ENCODE measurements at regions not wholly inside any gene's neighbourhood (a gene's known extent, or its start where the extent isn't known, plus 50 kb on each side); places are given as distances from the start of the nearest gene placed in this dataset.

- no peak for DNase-seq
- no peak overlapping the region for H3K27ac ChIP-seq (ENCODE audit: insufficient read depth in 1 of 2, low read depth in 1 of 2, low read length in 2 of 2, poor library complexity in 1 of 2, severe bottlenecking in 2 of 2)
- H3K27me3 ChIP-seq (replicated peaks in 2 of 5; ENCODE audit: control insufficient read depth in 4 of 5, insufficient read depth in 5 of 5, low read length in 4 of 5) = peaks cover 0 to 2% (median 0%) of the 10 kb centered on the region in 5 experiments
- H3K4me1 ChIP-seq (ENCODE audit: control extremely low read depth in 1 of 4, control insufficient read depth in 4 of 4, insufficient read depth in 4 of 4, low read length in 3 of 4) = no peaks in the 10 kb centered on the region
- no peaks in the 10 kb centered on the region for H3K36me3 ChIP-seq (ENCODE audit: control insufficient read depth in 4 of 4, insufficient read depth in 4 of 4, low read length in 3 of 4)
- 100% methylated on average over 2 of the region's 3 CpGs for WGBS (ENCODE audit: insufficient coverage)
- no peak overlapping the region for H3K4me3 ChIP-seq (ENCODE audit: control insufficient read depth in 1 of 7, extremely low read depth in 1 of 7, insufficient read depth in 4 of 7, low read depth in 2 of 7, low read length in 6 of 7)
- H3K9me3 ChIP-seq (ENCODE audit: control extremely low read depth in 1 of 5, control insufficient read depth in 4 of 5, insufficient read depth in 2 of 5, low read depth in 1 of 5, low read length in 4 of 5) = peaks cover 0 to 6% (median 3%) of the 10 kb centered on the region in 5 experiments
- ChIA-PET POLR2A (no interaction called here), CTCF (no interaction called here)
Measured at GRCh38 chr1:212533148-212533517, 75.4 kb upstream of the ATF3 start.

DNA sequence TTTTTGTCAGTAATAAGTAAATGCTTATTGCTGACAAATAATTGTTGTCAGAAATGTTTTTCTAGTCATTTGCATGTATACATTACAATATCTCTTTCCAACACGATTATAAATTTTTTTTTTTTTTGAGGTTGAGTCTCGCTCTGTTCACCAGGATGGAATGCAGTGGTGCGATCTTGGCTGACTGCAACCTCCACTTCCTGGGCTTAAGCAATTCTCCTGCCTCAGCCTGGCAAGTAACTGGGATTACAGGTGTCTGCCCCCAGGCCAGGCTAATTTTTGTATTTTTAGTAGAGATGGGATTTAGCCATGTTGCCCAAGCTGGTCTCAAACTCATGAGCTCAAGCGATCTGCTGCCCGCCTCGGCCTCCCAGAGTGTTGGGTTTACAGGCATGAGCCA is 72.0 kb upstream of the ATF3 start:
- no peaks in the 10 kb centered on the region for H3K4me1 ChIP-seq (ENCODE audit: control extremely low read depth in 1 of 4, control insufficient read depth in 4 of 4, insufficient read depth in 4 of 4, low read length in 3 of 4)
- ChIA-PET CTCF (no interaction called here), POLR2A (no interaction called here)
- peaks cover 0 to 6% (median 3%) of the 10 kb centered on the region in 5 experiments for H3K9me3 ChIP-seq (ENCODE audit: control extremely low read depth in 1 of 5, control insufficient read depth in 4 of 5, insufficient read depth in 2 of 5, low read depth in 1 of 5, low read length in 4 of 5)
- WGBS (ENCODE audit: insufficient coverage) = 80% methylated on average over 1 of the region's 6 CpGs
- H3K36me3 ChIP-seq (ENCODE audit: control insufficient read depth in 4 of 4, insufficient read depth in 4 of 4, low read length in 3 of 4) = no peaks in the 10 kb centered on the region
- no peak overlapping the region for H3K4me3 ChIP-seq (ENCODE audit: control insufficient read depth in 1 of 7, extremely low read depth in 1 of 7, insufficient read depth in 4 of 7, low read depth in 2 of 7, low read length in 6 of 7)
- DNase-seq = no peak
- H3K27me3 ChIP-seq (replicated peaks in 2 of 5; ENCODE audit: control insufficient read depth in 4 of 5, insufficient read depth in 5 of 5, low read length in 4 of 5) = no peaks in the 10 kb centered on the region
- no peak overlapping the region for H3K27ac ChIP-seq (ENCODE audit: insufficient read depth in 1 of 2, low read depth in 1 of 2, low read length in 2 of 2, poor library complexity in 1 of 2, severe bottlenecking in 2 of 2)

DNA sequence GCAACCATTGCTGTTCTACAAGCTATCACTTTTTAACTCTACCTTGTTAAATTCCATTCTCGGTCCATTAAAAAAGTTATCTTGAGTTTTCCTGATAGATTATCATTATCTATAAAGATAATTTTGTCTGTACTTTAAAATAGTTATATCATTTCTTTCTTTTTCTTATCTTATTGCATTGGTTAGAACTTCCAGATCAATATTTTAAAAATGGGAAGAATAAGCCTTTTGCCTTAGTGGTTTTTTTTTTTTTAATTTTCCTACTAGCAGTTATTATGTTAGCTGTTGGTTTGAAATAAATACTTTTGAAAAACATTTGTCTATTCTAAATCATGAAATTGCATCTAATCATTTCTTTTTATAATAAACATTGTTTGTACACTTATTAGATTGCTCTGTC is 71.0 kb upstream of the ATF3 start:
- Histone ChIP-seq H3K9me3 (ENCODE audit: control extremely low read depth in 1 of 5, control insufficient read depth in 4 of 5, insufficient read depth in 2 of 5, low read depth in 1 of 5, low read length in 4 of 5) (peaks cover 0 to 6% (median 3%) of the 10 kb centered on the region in 5 experiments), H3K4me3 (ENCODE audit: control insufficient read depth in 1 of 7, extremely low read depth in 1 of 7, insufficient read depth in 4 of 7, low read depth in 2 of 7, low read length in 6 of 7) (no peak overlapping the region), H3K27ac (ENCODE audit: insufficient read depth in 1 of 2, low read depth in 1 of 2, low read length in 2 of 2, poor library complexity in 1 of 2, severe bottlenecking in 2 of 2) (no peak overlapping the region), H3K36me3 (ENCODE audit: control insufficient read depth in 4 of 4, insufficient read depth in 4 of 4, low read length in 3 of 4) (no peaks in the 10 kb centered on the region), H3K4me1 (ENCODE audit: control extremely low read depth in 1 of 4, control insufficient read depth in 4 of 4, insufficient read depth in 4 of 4, low read length in 3 of 4) (peaks cover 0 to 2% (median 0%) of the 10 kb centered on the region in 4 experiments), H3K27me3 (replicated peaks in 2 of 5; ENCODE audit: control insufficient read depth in 4 of 5, insufficient read depth in 5 of 5, low read length in 4 of 5) (no peaks in the 10 kb centered on the region)
- ChIA-PET CTCF (interaction anchor here (1.5 kb wide), 1 partner anchor 9 kb away, joined by 4 read pairs; no protein-coding TSS in a partner anchor), POLR2A (no interaction called here)
- DNase-seq = no peak
- no CpG with 5 or more reads among the region's 1 CpG for WGBS (ENCODE audit: insufficient coverage)

DNA sequence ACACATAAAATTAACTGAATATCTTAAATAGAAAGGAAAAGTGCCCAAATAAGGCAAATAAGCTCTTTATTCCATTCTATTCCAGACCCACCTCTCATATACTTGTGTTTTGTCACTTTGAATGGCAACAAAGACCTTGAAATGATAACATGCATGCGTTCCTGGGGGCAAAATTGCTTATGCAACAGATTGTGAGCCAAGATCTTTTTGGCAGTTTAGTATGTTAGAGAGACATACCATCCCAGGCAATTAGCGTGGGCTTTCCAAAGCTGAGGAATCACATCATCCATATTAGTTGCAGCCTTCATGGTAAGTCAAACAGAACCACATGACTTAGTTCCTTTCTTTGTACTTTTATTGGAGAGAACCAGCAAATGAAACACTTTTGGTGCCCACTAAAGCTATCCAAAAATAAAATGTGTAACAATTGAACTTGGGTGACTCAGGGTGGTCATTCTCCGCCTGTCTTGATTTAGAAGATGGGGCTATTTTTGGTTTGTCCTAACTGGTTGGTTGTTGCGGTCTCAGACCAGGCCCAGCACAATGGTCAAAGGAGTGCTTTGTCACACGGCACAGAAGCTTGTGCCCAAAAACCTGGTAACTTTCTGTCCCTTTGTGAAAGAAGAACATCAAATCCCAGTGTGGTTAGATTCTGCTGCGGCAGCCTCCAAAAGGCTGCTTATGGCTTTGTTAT is 68.7 kb upstream of the ATF3 start:
- DNase-seq = no peak
- POLR2A ChIA-PET = no interaction called here
- WGBS (ENCODE audit: insufficient coverage) = 94% methylated on average over 5 of the region's 6 CpGs
- CTCF ChIA-PET = interaction anchor here (1.1 to 1.3 kb wide), 3 partner anchors 12 to 17 kb away, joined by 3 to 4 read pairs (median 3); no protein-coding TSS in a partner anchor
- H3K36me3 ChIP-seq (ENCODE audit: control insufficient read depth in 4 of 4, insufficient read depth in 4 of 4, low read length in 3 of 4) = no peaks in the 10 kb centered on the region
- peaks cover 0 to 3% (median 0%) of the 10 kb centered on the region in 4 experiments for H3K4me1 ChIP-seq (ENCODE audit: control extremely low read depth in 1 of 4, control insufficient read depth in 4 of 4, insufficient read depth in 4 of 4, low read length in 3 of 4)
- H3K9me3 ChIP-seq (ENCODE audit: control extremely low read depth in 1 of 5, control insufficient read depth in 4 of 5, insufficient read depth in 2 of 5, low read depth in 1 of 5, low read length in 4 of 5) = peaks cover 0 to 6% (median 3%) of the 10 kb centered on the region in 5 experiments
- H3K27ac ChIP-seq (ENCODE audit: insufficient read depth in 1 of 2, low read depth in 1 of 2, low read length in 2 of 2, poor library complexity in 1 of 2, severe bottlenecking in 2 of 2) = no peak overlapping the region
- no peaks in the 10 kb centered on the region for H3K27me3 ChIP-seq (replicated peaks in 2 of 5; ENCODE audit: control insufficient read depth in 4 of 5, insufficient read depth in 5 of 5, low read length in 4 of 5)
- no peak overlapping the region for H3K4me3 ChIP-seq (ENCODE audit: control insufficient read depth in 1 of 7, extremely low read depth in 1 of 7, insufficient read depth in 4 of 7, low read depth in 2 of 7, low read length in 6 of 7)

- no peaks in the 10 kb centered on the region for H3K36me3 ChIP-seq (ENCODE audit: control insufficient read depth in 4 of 4, insufficient read depth in 4 of 4, low read length in 3 of 4)
- no peak for DNase-seq
- no peak overlapping the region for H3K4me3 ChIP-seq (ENCODE audit: control insufficient read depth in 1 of 7, extremely low read depth in 1 of 7, insufficient read depth in 4 of 7, low read depth in 2 of 7, low read length in 6 of 7)
- H3K9me3 ChIP-seq (ENCODE audit: control extremely low read depth in 1 of 5, control insufficient read depth in 4 of 5, insufficient read depth in 2 of 5, low read depth in 1 of 5, low read length in 4 of 5) = peaks cover 0 to 3% (median 0%) of the 10 kb centered on the region in 5 experiments
- CTCF ChIA-PET = interaction anchor here (0.9 kb wide), 1 partner anchor 125 kb away, joined by 3 read pairs; no protein-coding TSS in a partner anchor
- no peak overlapping the region for H3K27ac ChIP-seq (ENCODE audit: insufficient read depth in 1 of 2, low read depth in 1 of 2, low read length in 2 of 2, poor library complexity in 1 of 2, severe bottlenecking in 2 of 2)
- H3K27me3 ChIP-seq (replicated peaks in 2 of 5; ENCODE audit: control insufficient read depth in 4 of 5, insufficient read depth in 5 of 5, low read length in 4 of 5) = no peaks in the 10 kb centered on the region
- 95% methylated on average over 2 of the region's 5 CpGs for WGBS (ENCODE audit: insufficient coverage)
- H3K4me1 ChIP-seq (ENCODE audit: control extremely low read depth in 1 of 4, control insufficient read depth in 4 of 4, insufficient read depth in 4 of 4, low read length in 3 of 4) = peaks cover 0 to 3% (median 0%) of the 10 kb centered on the region in 4 experiments
- POLR2A ChIA-PET = no interaction called here
Measured at GRCh38 chr1:212542761-212543187, 65.8 kb upstream of the ATF3 start.

GRCh38 chr1:212544110-212544509 is 64.5 kb upstream of the ATF3 start:
- H3K9me3 ChIP-seq (ENCODE audit: control extremely low read depth in 1 of 5, control insufficient read depth in 4 of 5, insufficient read depth in 2 of 5, low read depth in 1 of 5, low read length in 4 of 5) = no peaks in the 10 kb centered on the region
- ChIA-PET POLR2A (no interaction called here), CTCF (interaction anchor here (1.3 kb wide), 1 partner anchor 64 kb away, joined by 4 read pairs; no protein-coding TSS in a partner anchor)
- H3K27ac ChIP-seq (ENCODE audit: insufficient read depth in 1 of 2, low read depth in 1 of 2, low read length in 2 of 2, poor library complexity in 1 of 2, severe bottlenecking in 2 of 2) = no peak overlapping the region
- DNase-seq = no peak
- H3K4me1 ChIP-seq (ENCODE audit: control extremely low read depth in 1 of 4, control insufficient read depth in 4 of 4, insufficient read depth in 4 of 4, low read length in 3 of 4) = peaks cover 0 to 3% (median 0%) of the 10 kb centered on the region in 4 experiments
- H3K36me3 ChIP-seq (ENCODE audit: control insufficient read depth in 4 of 4, insufficient read depth in 4 of 4, low read length in 3 of 4) = no peaks in the 10 kb centered on the region
- no peak overlapping the region for H3K4me3 ChIP-seq (ENCODE audit: control insufficient read depth in 1 of 7, extremely low read depth in 1 of 7, insufficient read depth in 4 of 7, low read depth in 2 of 7, low read length in 6 of 7)
- no peaks in the 10 kb centered on the region for H3K27me3 ChIP-seq (replicated peaks in 2 of 5; ENCODE audit: control insufficient read depth in 4 of 5, insufficient read depth in 5 of 5, low read length in 4 of 5)
- no CpG with 5 or more reads among the region's 1 CpG for WGBS (ENCODE audit: insufficient coverage)

DNA sequence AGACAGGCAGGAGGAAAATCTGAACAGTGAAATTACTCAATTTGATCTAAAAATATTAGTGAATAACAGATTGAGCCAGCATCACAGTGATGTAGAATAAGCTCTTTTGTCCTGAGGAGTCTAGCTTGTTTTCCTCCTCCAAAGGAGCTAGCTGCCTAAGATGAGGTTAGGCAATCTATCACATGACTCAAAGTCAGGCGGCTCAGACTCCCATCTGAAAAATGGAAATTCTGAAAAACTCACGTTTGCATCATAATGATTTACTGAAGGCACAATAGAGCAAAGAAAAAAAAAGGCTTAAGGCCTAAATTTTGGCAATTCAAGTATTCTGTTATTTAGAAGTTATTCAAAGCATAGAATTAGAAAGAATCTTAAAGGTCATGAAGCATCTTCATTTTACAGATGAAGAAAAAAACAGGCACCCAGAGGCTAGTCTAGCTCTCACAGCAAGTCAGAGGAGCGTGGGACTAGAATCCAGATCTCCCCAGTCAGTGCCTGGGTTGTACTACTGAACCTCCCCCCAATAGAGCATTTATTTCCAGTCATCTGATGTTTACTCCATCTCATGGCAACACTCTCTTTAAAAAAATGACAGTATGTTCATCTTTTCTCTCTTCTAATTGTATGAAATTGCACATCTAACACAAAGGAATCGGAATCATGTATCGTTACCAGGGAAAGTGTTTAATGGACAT is 62.5 kb upstream of the ATF3 start:
- H3K36me3 ChIP-seq (ENCODE audit: control insufficient read depth in 4 of 4, insufficient read depth in 4 of 4, low read length in 3 of 4) = no peaks in the 10 kb centered on the region
- H3K9me3 ChIP-seq (ENCODE audit: control extremely low read depth in 1 of 5, control insufficient read depth in 4 of 5, insufficient read depth in 2 of 5, low read depth in 1 of 5, low read length in 4 of 5) = no peaks in the 10 kb centered on the region
- ChIA-PET POLR2A (no interaction called here), CTCF (interaction anchor here (0.6 kb wide), 1 partner anchor 344 kb away, joined by 3 read pairs; no protein-coding TSS in a partner anchor)
- peaks cover 0 to 2% (median 0%) of the 10 kb centered on the region in 5 experiments for H3K27me3 ChIP-seq (replicated peaks in 2 of 5; ENCODE audit: control insufficient read depth in 4 of 5, insufficient read depth in 5 of 5, low read length in 4 of 5)
- H3K27ac ChIP-seq (ENCODE audit: insufficient read depth in 1 of 2, low read depth in 1 of 2, low read length in 2 of 2, poor library complexity in 1 of 2, severe bottlenecking in 2 of 2) = no peak overlapping the region
- peaks cover 0 to 3% (median 0%) of the 10 kb centered on the region in 4 experiments for H3K4me1 ChIP-seq (ENCODE audit: control extremely low read depth in 1 of 4, control insufficient read depth in 4 of 4, insufficient read depth in 4 of 4, low read length in 3 of 4)
- H3K4me3 ChIP-seq (ENCODE audit: control insufficient read depth in 1 of 7, extremely low read depth in 1 of 7, insufficient read depth in 4 of 7, low read depth in 2 of 7, low read length in 6 of 7) = no peak overlapping the region
- peak in 1 of 3 donors; percentile 14 for DNase-seq
- 80% methylated on average over 2 of the region's 5 CpGs for WGBS (ENCODE audit: insufficient coverage)
